Loucy (cell line): ENCODE measurements at regions not wholly inside any gene's neighbourhood (a gene's known extent, or its start where the extent isn't known, plus 50 kb on each side); places are given as distances from the start of the nearest gene placed in this dataset.

Source experiments
- CTCF ChIP-seq: fragments of 200-600 bp; sonication (generic); conservative IDR thresholded peaks from 2 replicates; pipeline ENCODE4 v1.5.1; 2014; ENCODE audit warnings: mild to moderate bottlenecking, antibody characterized with exemption, low read length
- EZH2phosphoT487 ChIP-seq: fragments of 200-600 bp; IDR thresholded peaks from 2 replicates; pipeline ENCODE4 v1.6.1; 2018; ENCODE audit warnings: antibody characterized with exemption, mild to moderate bottlenecking, moderate library complexity, borderline replicate concordance

GRCh38 chr3:182711261-182711683, 82.0 kb upstream of the ATP11B start:
- no peak for TF ChIP-seq CTCF
- no peak for TF ChIP-seq EZH2phosphoT487
